GM12878 (cell line): ENCODE measurements at regions not wholly inside any gene's neighbourhood (a gene's known extent, or its start where the extent isn't known, plus 50 kb on each side); places are given as distances from the start of the nearest gene placed in this dataset.

Source experiments
- ATAC-seq: fragments of 200-7000 bp; cut with Tn5 transposase; 3 replicates; pipeline ENCODE4 v1.9.1; 2020; ENCODE audit warnings: mild to moderate bottlenecking, moderate library complexity
- BruUV-seq: library from RNA; stranded (reverse); fragments of 400-500 nt; replicated peaks from 2 replicates; lab custom pipeline; 2021; lab: Mats Ljungman, UMichigan
- CTCF ChIA-PET: fragments of 300-600 bp; sonication (Branson Sonifier 250); formaldehyde crosslinking; extraction: SDS; loops from one replicate; lab custom pipeline; 2021; ENCODE audit warnings: inconsistent platforms; lab: Yijun Ruan, JAX
- POLR2A ChIA-PET: fragments of 350-600 bp; formaldehyde crosslinking; extraction: SDS; loops from one replicate; lab custom pipeline; 2021; ENCODE audit warnings: inconsistent platforms; lab: Charles Lee
- RAD21 ChIA-PET: fragments of 300-600 bp; sonication (Branson Sonifier 250); formaldehyde crosslinking; loops from one replicate; lab custom pipeline; 2023; ENCODE audit warnings: antibody characterized with exemption; ENCODE audit not compliant: unreplicated experiment; lab: Charles Lee
- SMC1A ChIA-PET: fragments of 300-600 bp; sonication (Branson Sonifier 250); formaldehyde crosslinking; loops from one replicate; lab custom pipeline; 2023; ENCODE audit not compliant: unreplicated experiment, uncharacterized antibody; lab: Charles Lee
- DNase-seq: peaks from one replicate; pipeline ENCODE4 v3.0.0-alpha.2; 2011; ENCODE audit warnings: low read depth, low spot score
- FAIRE-seq: peaks from 3 replicates; lab custom pipeline; 2011; peaks lifted over from hg19 to GRCh38; lab: Jason Lieb, UNC
- H2AFZ ChIP-seq: 2 replicates; pipeline ENCODE4 v1.6.0; 2011; ENCODE audit warnings: low read depth, low read length, control low read depth; ENCODE audit not compliant: control insufficient read depth
- H3K27ac ChIP-seq: 2 replicates; pipeline ENCODE4 v1.5.1; 2011; ENCODE audit warnings: control low read depth; ENCODE audit not compliant: control insufficient read depth, insufficient read depth
- H3K27me3 ChIP-seq, 2 experiments: replicated peaks in 1 of 2; 2 replicates each; pipeline versions ENCODE4 v1.6.0 to v1.6.1; 2011; ENCODE audit warnings: low read length in 1 of 2; ENCODE audit not compliant: control insufficient read depth in 2 of 2, insufficient read depth in 2 of 2
- H3K36me3 ChIP-seq, 2 experiments: 2 replicates each; pipeline ENCODE4 v1.5.1; 2011; ENCODE audit warnings: low read length in 1 of 2; ENCODE audit not compliant: control insufficient read depth in 2 of 2, insufficient read depth in 2 of 2
- H3K4me1 ChIP-seq: 2 replicates; pipeline ENCODE4 v1.6.1; 2011; ENCODE audit warnings: mild to moderate bottlenecking, low read length, moderate library complexity, mixed read lengths; ENCODE audit not compliant: control insufficient read depth, insufficient read depth
- H3K4me2 ChIP-seq: 2 replicates; pipeline ENCODE4 v1.6.0; 2011; ENCODE audit warnings: control low read depth; ENCODE audit not compliant: control insufficient read depth, insufficient read depth
- H3K4me3 ChIP-seq: fragments of 200-600 bp; sonication (generic); 2 replicates; pipeline ENCODE4 v1.5.1; 2016
- H3K79me2 ChIP-seq: 2 replicates; pipeline ENCODE4 v1.6.0; 2011; ENCODE audit warnings: low read length; ENCODE audit not compliant: control insufficient read depth, insufficient read depth
- H3K9ac ChIP-seq: 2 replicates; pipeline ENCODE4 v1.8.0; 2011; ENCODE audit warnings: low read length, control low read depth, mixed read lengths; ENCODE audit not compliant: control insufficient read depth, insufficient read depth
- H3K9me3 ChIP-seq: replicated peaks from 3 replicates; pipeline ENCODE4 v1.5.1; 2011; ENCODE audit warnings: mild to moderate bottlenecking, low read length; ENCODE audit not compliant: control insufficient read depth, insufficient read depth
- H4K20me1 ChIP-seq: 2 replicates; pipeline ENCODE4 v1.6.0; 2011; ENCODE audit not compliant: control insufficient read depth, insufficient read depth
- ASH2L ChIP-seq: fragments of 300-600, 200-600 bp; sonication (generic); IDR thresholded peaks from 2 replicates; pipeline ENCODE4 v1.6.1; 2017; ENCODE audit warnings: low read depth, mild to moderate bottlenecking, borderline replicate concordance
- CBX5 ChIP-seq: sonication (generic); IDR thresholded peaks from 2 replicates; pipeline ENCODE4 v1.6.1; 2016; ENCODE audit warnings: low read depth, moderate library complexity, mild to moderate bottlenecking, inconsistent platforms
- FOS ChIP-seq: IDR thresholded peaks from 3 replicates; pipeline ENCODE4 v1.6.1; 2011; ENCODE audit warnings: borderline replicate concordance; ENCODE audit not compliant: insufficient read length; ENCODE audit errors: extremely low read depth
- JUND ChIP-seq: IDR thresholded peaks from 2 replicates; pipeline ENCODE4 v1.6.1; 2012; ENCODE audit warnings: low read depth, mild to moderate bottlenecking, low read length, improper control_type of control experiment, moderate library complexity
- KDM1A ChIP-seq: fragments of 200-600 bp; sonication (generic); IDR thresholded peaks from 2 replicates; pipeline ENCODE4 v1.6.1; 2016; ENCODE audit warnings: borderline replicate concordance
- MTA3 ChIP-seq: IDR thresholded peaks from 2 replicates; pipeline ENCODE4 v1.6.1; 2012; ENCODE audit warnings: low read length, inconsistent platforms, borderline replicate concordance
- MYC ChIP-seq: IDR thresholded peaks from 2 replicates; pipeline ENCODE4 v1.6.1; 2011; ENCODE audit warnings: mild to moderate bottlenecking, low read length, moderate library complexity, inconsistent platforms; ENCODE audit not compliant: insufficient read depth, insufficient replicate concordance, insufficient read length, severe bottlenecking
- POLR2AphosphoS2 ChIP-seq: IDR thresholded peaks from 2 replicates; pipeline ENCODE4 v1.6.1; 2011; ENCODE audit warnings: low read depth, mild to moderate bottlenecking, low read length, improper control_type of control experiment, moderate library complexity
- RAD21 ChIP-seq: IDR thresholded peaks from 2 replicates; pipeline ENCODE4 v1.6.1; 2011; ENCODE audit warnings: mild to moderate bottlenecking, low read depth, low read length, moderate library complexity; ENCODE audit not compliant: insufficient read depth
- RFX5 ChIP-seq: IDR thresholded peaks from 2 replicates; pipeline ENCODE4 v1.6.1; 2011; ENCODE audit warnings: low read depth, low read length, improper control_type of control experiment
- STAT1 ChIP-seq: fragments of 450-650 bp; conservative IDR thresholded peaks from 2 replicates; pipeline ENCODE4 v1.6.1; 2014; ENCODE audit warnings: antibody characterized with exemption, mild to moderate bottlenecking
- TCF7 ChIP-seq: IDR thresholded peaks from 2 replicates; pipeline ENCODE4 v1.6.1; 2014; ENCODE audit warnings: antibody characterized with exemption, borderline replicate concordance
- USF2 ChIP-seq: IDR thresholded peaks from 2 replicates; pipeline ENCODE4 v1.6.1; 2011; ENCODE audit warnings: low read depth, low read length, improper control_type of control experiment, borderline replicate concordance
- ZBED1 ChIP-seq: IDR thresholded peaks from 2 replicates; pipeline ENCODE4 v1.6.1; 2016; ENCODE audit warnings: borderline replicate concordance
- ZBTB4 ChIP-seq: fragments of 450-650 bp; formaldehyde crosslinking; IDR thresholded peaks from 2 replicates; pipeline ENCODE4 v1.4.0; 2022; ENCODE audit warnings: mild to moderate bottlenecking, moderate library complexity
- ZNF622 ChIP-seq: fragments of 450-650 bp; IDR thresholded peaks from 2 replicates; pipeline ENCODE4 v1.6.1; 2017; ENCODE audit warnings: mild to moderate bottlenecking, inconsistent platforms
- ZZZ3 ChIP-seq: IDR thresholded peaks from 2 replicates; pipeline ENCODE4 v1.6.1; 2011; ENCODE audit warnings: low read depth; ENCODE audit not compliant: control insufficient read depth, insufficient read length
- WGBS: methylation state at CpG from one replicate; pipeline ENCODE4 v1.1.6; 2016; ENCODE audit warnings: low lambda C conversion rate; ENCODE audit not compliant: insufficient replicate concordance, insufficient coverage; ENCODE audit errors: missing lambda C conversion rate; 5-methylcytosine and 5-hydroxymethylcytosine counted together
- in situ Hi-C: fragments of 300-500 bp; cut with MboI; formaldehyde crosslinking; loops from 9 replicates; pipeline ENCODE4 v1.14.3; 2018; ENCODE audit warnings: mixed read lengths
- intact Hi-C: fragments of 100-400 bp; cut with micrococcal nuclease; formaldehyde crosslinking; loops from one replicate; pipeline ENCODE4 v1.14.2; 2022; ENCODE audit not compliant: unreplicated experiment
- TF ChIP-seq, protein P1 (sequence below): fragments of 150-350 bp; IDR thresholded peaks from 2 replicates; pipeline ENCODE4 v1.6.1; 2016; ENCODE audit warnings: low read depth, low read length

- ChIA-PET SMC1A (interaction anchor here (1.0 to 2.0 kb wide), 6 partner anchors 9 to 141 kb away, joined by 3 to 7 read pairs (median 3); partner anchors contain the start of gene PRICKLE2), CTCF (no interaction called here), POLR2A (no interaction called here), RAD21 (interaction anchor here (0.9 kb wide), 1 partner anchor 10 kb away, joined by 3 read pairs; no protein-coding TSS in a partner anchor)
- in situ Hi-C loops, result no loop called here
- Histone ChIP-seq H3K36me3 (no peaks in the 10 kb centered on the region), H3K79me2 (no peaks in the 10 kb centered on the region), H3K27ac (no peak overlapping the region), H3K4me2 (no peak overlapping the region), H3K4me1 (no peaks in the 10 kb centered on the region), H3K9ac (no peak overlapping the region), H3K9me3 (no peaks in the 10 kb centered on the region), H4K20me1 (no peaks in the 10 kb centered on the region), H3K4me3 (no peak overlapping the region), H2AFZ (no peak overlapping the region), H3K27me3 (no peaks in the 10 kb centered on the region)
- intact Hi-C loops, result no loop called here
- WGBS, result 29% methylated on average over 5 of the region's 5 CpGs
- ATAC-seq (no peak), DNase-seq (no peak), FAIRE-seq (no peak)
- TF ChIP-seq ZBTB4, result no peak
- no peak for TF ChIP-seq ZBED1
- no peak for TF ChIP-seq KDM1A
- TF ChIP-seq STAT1, result no peak
- no peak for TF ChIP-seq MTA3
- TF ChIP-seq, protein P1, sequence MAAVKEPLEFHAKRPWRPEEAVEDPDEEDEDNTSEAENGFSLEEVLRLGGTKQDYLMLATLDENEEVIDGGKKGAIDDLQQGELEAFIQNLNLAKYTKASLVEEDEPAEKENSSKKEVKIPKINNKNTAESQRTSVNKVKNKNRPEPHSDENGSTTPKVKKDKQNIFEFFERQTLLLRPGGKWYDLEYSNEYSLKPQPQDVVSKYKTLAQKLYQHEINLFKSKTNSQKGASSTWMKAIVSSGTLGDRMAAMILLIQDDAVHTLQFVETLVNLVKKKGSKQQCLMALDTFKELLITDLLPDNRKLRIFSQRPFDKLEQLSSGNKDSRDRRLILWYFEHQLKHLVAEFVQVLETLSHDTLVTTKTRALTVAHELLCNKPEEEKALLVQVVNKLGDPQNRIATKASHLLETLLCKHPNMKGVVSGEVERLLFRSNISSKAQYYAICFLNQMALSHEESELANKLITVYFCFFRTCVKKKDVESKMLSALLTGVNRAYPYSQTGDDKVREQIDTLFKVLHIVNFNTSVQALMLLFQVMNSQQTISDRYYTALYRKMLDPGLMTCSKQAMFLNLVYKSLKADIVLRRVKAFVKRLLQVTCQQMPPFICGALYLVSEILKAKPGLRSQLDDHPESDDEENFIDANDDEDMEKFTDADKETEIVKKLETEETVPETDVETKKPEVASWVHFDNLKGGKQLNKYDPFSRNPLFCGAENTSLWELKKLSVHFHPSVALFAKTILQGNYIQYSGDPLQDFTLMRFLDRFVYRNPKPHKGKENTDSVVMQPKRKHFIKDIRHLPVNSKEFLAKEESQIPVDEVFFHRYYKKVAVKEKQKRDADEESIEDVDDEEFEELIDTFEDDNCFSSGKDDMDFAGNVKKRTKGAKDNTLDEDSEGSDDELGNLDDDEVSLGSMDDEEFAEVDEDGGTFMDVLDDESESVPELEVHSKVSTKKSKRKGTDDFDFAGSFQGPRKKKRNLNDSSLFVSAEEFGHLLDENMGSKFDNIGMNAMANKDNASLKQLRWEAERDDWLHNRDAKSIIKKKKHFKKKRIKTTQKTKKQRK, result no peak
- no peak for TF ChIP-seq ASH2L
- no peak for TF ChIP-seq USF2
- no peak for TF ChIP-seq MYC
- TF ChIP-seq CBX5, result no peak
- TF ChIP-seq JUND, result no peak
- TF ChIP-seq RAD21, result no peak
- no peak for TF ChIP-seq ZNF622
- TF ChIP-seq FOS, result no peak
- no peak for TF ChIP-seq TCF7
- TF ChIP-seq RFX5, result no peak
- TF ChIP-seq POLR2AphosphoS2, result no peak
- no peak for TF ChIP-seq ZZZ3
- BruUV-seq, result no TSS peak
These were observed 140.6 kb upstream of the PRICKLE2 start for GRCh38 chr3:64365877-64366276.
